Smooth muscle cell (in vitro differentiated cells): ENCODE measurements at regions not wholly inside any gene's neighbourhood (a gene's known extent, or its start where the extent isn't known, plus 50 kb on each side); places are given as distances from the start of the nearest gene placed in this dataset.

Experiments used
- DNase-seq: peaks from one replicate; lab custom pipeline; 2025; ENCODE audit not compliant: unreplicated experiment; lab: John Stamatoyannopoulos, UW
- H2AFZ ChIP-seq: fragments of 200-600 bp; sonication (generic); 2 replicates; pipeline ENCODE4 v1.6.0; 2016; ENCODE audit warnings: antibody characterized with exemption, low read depth, mild to moderate bottlenecking
- H3F3A ChIP-seq: fragments of 200-600 bp; sonication (generic); 2 replicates; pipeline ENCODE4 v1.6.0; 2017; ENCODE audit warnings: antibody characterized with exemption, low read depth
- H3K27ac ChIP-seq: fragments of 200-600 bp; sonication (generic); 2 replicates; pipeline ENCODE4 v1.5.1; 2016; ENCODE audit warnings: low read depth, mild to moderate bottlenecking
- H3K27me3 ChIP-seq: fragments of 200-600 bp; sonication (generic); 2 replicates; pipeline ENCODE4 v1.6.1; 2016; ENCODE audit warnings: low read depth, mild to moderate bottlenecking
- H3K36me3 ChIP-seq: fragments of 200-600 bp; sonication (generic); 2 replicates; pipeline ENCODE4 v1.5.1; 2016; ENCODE audit warnings: low read depth
- H3K4me1 ChIP-seq: fragments of 200-600 bp; sonication (generic); 2 replicates; pipeline ENCODE4 v1.5.1; 2016; ENCODE audit warnings: low read depth
- H3K4me2 ChIP-seq: fragments of 200-600 bp; sonication (generic); 2 replicates; pipeline ENCODE4 v1.6.0; 2016; ENCODE audit warnings: mild to moderate bottlenecking
- H3K4me3 ChIP-seq: fragments of 200-600 bp; sonication (generic); 2 replicates; pipeline ENCODE4 v1.5.1; 2016; ENCODE audit warnings: mild to moderate bottlenecking
- H3K79me2 ChIP-seq: fragments of 200-600 bp; sonication (generic); 2 replicates; pipeline ENCODE4 v1.6.0; 2016; ENCODE audit warnings: low read depth, mild to moderate bottlenecking
- H3K9ac ChIP-seq: fragments of 200-600 bp; sonication (generic); 2 replicates; pipeline ENCODE4 v1.6.0; 2016; ENCODE audit warnings: low read depth
- H3K9me3 ChIP-seq: fragments of 200-600 bp; sonication (generic); replicated peaks from 2 replicates; pipeline ENCODE4 v1.5.1; 2016; ENCODE audit warnings: low read depth
- H4K20me1 ChIP-seq: fragments of 200-600 bp; sonication (generic); 2 replicates; pipeline ENCODE4 v1.6.0; 2016; ENCODE audit warnings: low read depth
- CTCF ChIP-seq: fragments of 200-600 bp; sonication (generic); IDR thresholded peaks from 2 replicates; pipeline ENCODE4 v1.5.1; 2017; ENCODE audit warnings: borderline replicate concordance, mild to moderate bottlenecking, antibody characterized with exemption; ENCODE audit not compliant: insufficient read depth, poor library complexity, severe bottlenecking
- whole genome bisulfite sequencing: methylation state at CpG from one replicate; pipeline ENCODE4 v1.1.7; 2016; ENCODE audit warnings: low lambda C conversion rate; 5-methylcytosine and 5-hydroxymethylcytosine counted together

GRCh38 chr3:165519687-165520086 is 317.5 kb downstream of the BCHE start:
- Histone ChIP-seq H3K27me3 (no peaks in the 10 kb centered on the region), H3K4me1 (no peaks in the 10 kb centered on the region), H3K79me2 (no peaks in the 10 kb centered on the region), H4K20me1 (no peaks in the 10 kb centered on the region), H2AFZ (no peak overlapping the region), H3K9ac (no peak overlapping the region), H3K9me3 (no peaks in the 10 kb centered on the region), H3K4me3 (no peak overlapping the region), H3K36me3 (no peaks in the 10 kb centered on the region), H3K27ac (no peak overlapping the region), H3F3A (no peaks in the 10 kb centered on the region), H3K4me2 (no peak overlapping the region)
- 95% methylated on average over 4 of the region's 4 CpGs for WGBS
- no peak for TF ChIP-seq CTCF
- DNase-seq, result no peak

GRCh38 chr3:165518346-165518745 is 318.9 kb downstream of the BCHE start:
- Histone ChIP-seq H4K20me1 (no peaks in the 10 kb centered on the region), H3K9me3 (no peaks in the 10 kb centered on the region), H3K27me3 (no peaks in the 10 kb centered on the region), H3K4me3 (no peak overlapping the region), H3K4me2 (no peak overlapping the region), H3K27ac (no peak overlapping the region), H3K9ac (no peak overlapping the region), H3K4me1 (no peaks in the 10 kb centered on the region), H3K79me2 (no peaks in the 10 kb centered on the region), H3F3A (no peaks in the 10 kb centered on the region), H2AFZ (no peak overlapping the region), H3K36me3 (no peaks in the 10 kb centered on the region)
- no peak for DNase-seq
- 48% methylated on average over 2 of the region's 2 CpGs for WGBS
- no peak for TF ChIP-seq CTCF

GRCh38 chr3:165513715-165514701 is 317.8 kb upstream of the SLITRK3 start:
- Histone ChIP-seq H3K79me2 (no peaks in the 10 kb centered on the region), H3K27ac (no peak overlapping the region), H3K9ac (no peak overlapping the region), H3K27me3 (no peaks in the 10 kb centered on the region), H3K36me3 (no peaks in the 10 kb centered on the region), H3K9me3 (no peaks in the 10 kb centered on the region), H3K4me1 (no peaks in the 10 kb centered on the region), H2AFZ (no peak overlapping the region), H3K4me2 (no peak overlapping the region), H4K20me1 (no peaks in the 10 kb centered on the region), H3K4me3 (no peak overlapping the region), H3F3A (no peaks in the 10 kb centered on the region)
- no peak for TF ChIP-seq CTCF
- 76% methylated on average over 4 of the region's 4 CpGs for WGBS
- DNase-seq, result no peak
